Esophagus mucosa (tissue), 1 donor: ENCODE measurements at regions not wholly inside any gene's neighbourhood (a gene's known extent, or its start where the extent isn't known, plus 50 kb on each side); places are given as distances from the start of the nearest gene placed in this dataset.
"Not testable (repeated sequence)": the region's sequence is repeated elsewhere in the genome, so short reads cannot be mapped to it uniquely, and the experiment has no call there.

Source experiments
- ATAC-seq: fragments of 200-7000 bp; cut with Tn5 transposase; one replicate; pipeline ENCODE4 v1.9.1; 2020
- donor health status: DM: yes; HTN: yes; CAD: no.

GRCh38 chr9:19931098-19931890 lies 142.5 kb upstream of the SLC24A2 start:
- ATAC-seq, result no peak

- no peak for ATAC-seq
These were observed 138.7 kb upstream of the SLC24A2 start for GRCh38 chr9:19927560-19927959.

- no peak for ATAC-seq
These were observed 137.9 kb upstream of the SLC24A2 start for GRCh38 chr9:19926774-19927173.

- peak; percentile 96 for ATAC-seq
These were observed 137.1 kb upstream of the SLC24A2 start for GRCh38 chr9:19925674-19926503.

DNA sequence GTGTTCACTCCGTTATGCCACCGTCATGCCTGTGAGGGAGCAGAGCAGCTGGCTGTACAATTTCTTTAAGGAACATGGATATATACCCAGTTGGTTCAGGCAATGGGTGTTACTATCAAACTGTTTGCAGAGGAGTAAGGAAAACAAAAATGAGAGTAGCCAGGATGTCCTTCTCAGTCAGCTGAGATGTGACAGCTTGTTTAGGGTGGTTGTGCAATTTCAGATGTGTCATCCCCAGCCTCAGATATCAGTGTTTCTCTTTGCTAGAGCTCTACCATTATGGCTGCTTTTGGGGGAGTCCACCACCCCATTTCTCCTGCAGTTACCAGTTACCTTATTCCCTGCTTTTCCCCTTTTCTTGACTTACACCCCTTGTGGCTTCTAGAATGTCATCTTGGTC lies 135.2 kb upstream of the SLC24A2 start:
- ATAC-seq, result no peak

GRCh38 chr9:19922476-19923118 lies 133.8 kb upstream of the SLC24A2 start:
- no peak for ATAC-seq

DNA sequence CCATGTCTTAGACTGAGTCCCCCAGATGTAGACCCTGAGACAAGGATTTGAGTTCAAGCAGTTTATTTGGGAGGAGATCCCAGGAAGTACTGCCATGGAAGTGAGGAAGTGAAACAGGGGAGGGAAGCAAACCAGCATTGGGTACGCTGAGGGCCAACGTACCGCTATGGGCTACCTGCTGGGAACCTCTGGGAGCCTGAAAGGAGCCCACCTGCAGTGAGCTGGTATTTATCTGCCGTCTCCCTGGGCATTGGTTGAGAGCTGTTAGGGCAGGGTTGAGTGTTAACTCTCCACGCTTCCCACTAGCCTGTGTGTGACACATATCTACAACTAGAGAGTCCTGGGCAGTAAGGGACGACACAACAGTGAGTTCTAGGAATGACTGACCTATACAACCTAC lies 131.6 kb upstream of the SLC24A2 start:
- ATAC-seq, result no peak

DNA sequence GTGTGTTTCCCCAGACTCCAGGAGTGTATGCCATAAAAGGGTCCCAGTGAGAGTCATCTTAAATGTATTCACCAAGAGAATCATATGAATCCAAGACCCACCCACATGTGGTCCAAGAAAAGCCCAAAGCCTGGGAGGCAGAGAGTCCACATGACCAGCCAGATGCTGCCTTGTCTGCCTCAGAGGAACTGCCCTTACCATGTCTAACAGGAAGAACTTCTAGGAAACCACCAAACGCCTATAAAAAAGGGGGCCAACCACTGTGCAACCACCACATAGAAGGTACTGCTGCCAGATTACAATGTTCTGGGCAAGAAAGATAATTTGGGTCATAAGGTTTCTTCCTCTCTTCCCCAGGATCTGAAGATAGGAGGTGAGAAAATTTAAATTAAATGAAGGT lies 129.8 kb upstream of the SLC24A2 start:
- ATAC-seq, result no peak

DNA sequence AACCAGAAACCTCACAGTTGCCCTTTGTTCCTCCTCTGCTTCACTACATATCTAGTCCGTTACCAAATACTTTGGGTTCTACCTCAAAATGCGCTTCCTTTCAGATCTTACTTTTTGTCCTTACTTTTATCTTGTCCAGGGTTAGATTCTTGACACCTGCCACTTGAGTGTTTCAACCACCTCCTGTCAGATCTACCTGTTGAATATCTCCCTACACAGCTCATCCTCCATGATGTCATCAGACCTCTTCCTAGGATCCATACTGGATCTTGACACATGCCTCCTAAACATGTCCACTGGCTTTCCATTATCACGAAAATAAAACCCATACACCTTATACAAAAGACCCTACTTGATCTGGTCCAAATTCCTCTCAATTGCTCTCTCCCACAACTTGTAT lies 125.2 kb upstream of the SLC24A2 start:
- ATAC-seq, result no peak

GRCh38 chr9:19913151-19913550 lies 124.3 kb upstream of the SLC24A2 start:
- no peak for ATAC-seq

DNA sequence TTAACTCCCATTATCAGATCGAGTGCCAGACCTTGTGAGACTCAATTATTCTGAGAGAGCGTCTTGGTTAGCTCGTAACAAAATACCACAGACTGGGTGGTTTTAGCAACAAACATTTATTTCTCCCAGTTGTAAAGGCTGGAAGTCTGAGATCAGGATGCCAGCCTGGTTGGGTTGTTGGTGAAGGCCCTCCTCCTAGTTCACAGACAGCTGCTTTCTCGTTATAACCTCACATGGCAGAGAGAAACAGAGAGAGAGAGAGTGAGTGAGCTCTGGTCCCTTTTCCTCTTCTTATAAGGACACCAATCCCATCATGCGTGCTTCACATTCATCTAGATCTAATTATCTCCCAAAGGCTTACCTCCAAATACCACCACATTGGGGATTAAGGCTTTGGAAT lies 114.2 kb upstream of the SLC24A2 start:
- ATAC-seq, result no peak

DNA sequence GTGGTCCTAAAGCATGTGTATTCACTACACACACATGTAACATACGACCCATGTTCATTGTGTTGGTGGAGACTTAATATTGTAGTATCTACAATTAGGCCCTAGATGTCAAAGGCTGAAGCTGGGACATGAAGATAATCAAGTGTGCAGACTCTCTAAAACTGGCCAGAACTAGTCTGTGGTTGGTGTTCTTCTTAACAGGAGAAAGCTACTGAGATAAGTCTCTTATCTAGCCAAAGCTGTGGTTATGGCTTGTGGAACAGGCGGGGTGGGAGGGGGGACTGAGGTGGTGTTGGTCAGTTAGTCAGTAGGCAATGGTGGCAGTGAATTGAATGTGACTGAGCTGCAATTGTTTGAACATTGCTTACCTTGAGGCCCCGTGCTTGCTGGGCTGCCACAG lies 112.7 kb upstream of the SLC24A2 start:
- no peak for ATAC-seq

DNA sequence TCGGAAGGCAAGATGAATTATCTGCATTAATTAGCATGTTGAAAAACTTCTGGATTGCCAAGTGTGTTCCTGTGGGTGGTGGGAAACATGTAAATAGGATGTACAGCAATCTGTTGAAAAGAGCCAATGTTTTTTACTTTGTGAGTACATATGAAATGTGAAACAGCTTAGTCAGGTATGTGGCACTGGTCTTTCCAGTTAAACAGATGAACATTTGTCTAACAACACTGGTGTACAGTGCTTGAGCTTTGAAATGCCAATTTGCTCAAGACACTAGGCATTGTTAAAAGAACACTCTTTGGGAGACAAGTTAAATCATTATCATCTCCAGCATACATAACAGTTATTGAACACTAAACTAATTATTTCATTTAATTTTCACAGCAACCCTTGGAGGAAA lies 107.3 kb upstream of the SLC24A2 start:
- ATAC-seq, result no peak

- ATAC-seq, result not testable (repeated sequence)
These were observed 106.7 kb upstream of the SLC24A2 start for GRCh38 chr9:19895578-19895977.

DNA sequence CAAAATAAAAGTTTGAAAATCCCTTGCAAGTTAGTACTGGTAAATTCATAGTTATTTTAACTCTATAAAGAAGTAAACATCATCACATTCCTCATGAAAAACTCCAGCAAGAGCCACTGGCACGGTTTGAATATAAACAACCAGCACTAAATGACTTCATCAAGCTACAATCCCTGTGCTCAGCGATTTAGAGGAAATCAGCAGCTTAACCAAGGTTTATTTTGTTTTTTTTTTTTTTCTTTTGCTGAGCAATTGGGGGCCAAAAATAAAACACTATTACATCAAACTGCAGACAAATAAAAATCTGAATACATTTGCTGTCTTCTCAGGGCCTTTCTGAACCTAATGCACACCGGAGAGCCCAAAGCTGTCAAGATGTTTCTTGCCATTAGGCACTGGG lies 106.2 kb upstream of the SLC24A2 start:
- no peak for ATAC-seq

- ATAC-seq, result no peak
These were observed 96.8 kb upstream of the SLC24A2 start for GRCh38 chr9:19885608-19886007.

- no peak for ATAC-seq
These were observed 90.2 kb upstream of the SLC24A2 start for GRCh38 chr9:19879062-19879461.

GRCh38 chr9:19876569-19877316 lies 87.9 kb upstream of the SLC24A2 start:
- ATAC-seq, result no peak

DNA sequence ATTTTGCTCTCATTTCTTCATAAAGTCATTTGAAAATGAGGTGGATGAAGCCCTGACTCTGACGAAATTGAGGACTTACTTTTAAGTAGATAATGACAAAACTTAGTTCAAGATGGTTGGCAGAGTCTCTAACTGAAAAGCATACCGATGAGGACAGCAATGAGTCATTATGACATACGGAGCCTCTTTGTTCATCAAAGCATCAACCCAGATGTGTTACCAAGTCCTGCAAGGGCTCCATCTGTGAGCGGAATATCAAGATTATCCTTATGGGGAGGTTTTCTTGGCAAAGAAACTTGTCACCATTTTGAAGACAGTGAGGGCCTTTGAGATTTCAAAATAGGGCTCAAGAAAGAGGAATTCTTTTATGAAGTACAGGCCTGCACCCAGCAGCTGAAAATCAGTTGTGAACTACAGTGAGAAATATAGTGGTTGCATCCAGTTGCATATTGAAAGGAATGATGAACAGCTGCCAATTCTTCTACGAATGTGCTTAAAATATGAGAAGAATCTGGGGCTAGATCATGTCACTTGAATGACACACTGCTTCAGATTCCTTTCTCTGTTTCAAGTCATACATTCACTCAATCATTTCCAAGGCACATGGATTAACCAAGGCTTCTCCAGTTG lies 86.6 kb upstream of the SLC24A2 start:
- no peak for ATAC-seq

DNA sequence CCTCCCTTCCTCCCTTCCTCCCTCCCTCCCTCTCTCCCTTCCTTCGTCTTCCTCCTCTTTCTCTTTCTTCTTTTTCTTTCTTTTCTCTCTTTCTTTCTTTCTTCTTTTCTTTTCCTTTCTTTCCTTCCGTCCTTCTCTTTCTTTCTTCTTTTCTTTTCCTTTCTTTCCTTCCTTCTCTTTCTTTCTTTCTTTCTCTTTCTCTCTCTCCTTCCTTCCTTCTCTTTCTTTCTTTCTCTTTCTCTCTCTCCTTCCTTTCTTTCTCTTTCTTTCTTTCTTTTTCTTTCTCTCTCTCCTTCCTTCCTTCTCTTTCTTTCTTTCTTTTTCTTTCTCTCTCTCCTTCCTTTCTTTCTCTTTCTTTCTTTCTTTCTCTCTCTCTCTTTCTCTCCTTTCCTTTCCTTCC lies 84.4 kb upstream of the SLC24A2 start:
- not testable (repeated sequence) for ATAC-seq

DNA sequence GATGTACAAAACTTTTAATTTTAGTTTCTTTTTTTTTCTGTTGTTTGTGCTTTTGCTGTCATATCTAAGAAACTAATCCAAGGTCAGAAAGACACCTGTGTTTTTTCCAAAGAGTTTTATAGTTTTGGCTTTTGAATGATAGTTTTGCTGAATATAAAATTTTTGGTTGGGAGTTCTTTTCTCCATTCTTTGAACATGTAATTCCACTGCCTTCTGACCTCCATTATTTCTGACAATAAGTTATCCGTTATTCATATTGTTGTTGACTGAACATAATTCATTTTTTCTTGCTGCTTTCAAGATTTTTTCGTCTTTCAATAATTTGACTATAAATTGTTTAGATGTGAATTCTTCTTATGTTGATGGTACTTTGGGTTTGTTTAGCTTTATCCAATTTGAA lies 82.2 kb upstream of the SLC24A2 start:
- ATAC-seq, result no peak

DNA sequence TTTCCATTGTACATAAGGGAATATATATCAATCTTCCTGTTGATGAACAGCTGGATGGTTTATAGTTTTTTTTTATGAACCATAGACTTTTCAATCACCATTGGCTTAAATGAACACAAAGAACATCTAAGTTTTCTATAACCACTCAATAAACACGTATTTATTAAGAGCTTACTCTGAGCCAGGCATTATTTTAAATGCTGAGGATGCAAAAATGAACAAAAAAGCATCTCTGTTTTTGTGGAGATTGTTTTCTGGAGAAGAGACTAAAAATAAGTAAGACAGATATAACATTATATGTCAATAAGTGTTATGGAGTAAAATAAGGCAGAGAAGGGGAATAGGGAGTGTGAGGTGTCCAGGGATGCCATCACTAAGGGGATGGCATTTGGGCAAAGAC lies 52.1 kb upstream of the SLC24A2 start:
- ATAC-seq, result no peak
